ENCODE measurements at regions not wholly inside any gene's neighbourhood (a gene's known extent, or its start where the extent isn't known, plus 50 kb on each side); places are given as distances from the start of the nearest gene placed in this dataset.

GRCh38 chr11:8838248-8838647 is 72.7 kb upstream of the AKIP1 start:
- no peak overlapping the region for H2AFZ ChIP-seq (ENCODE audit: low read depth, low read length)
- TF ChIP-seq POLR2H (tag; IDR thresholded peaks at IDR 0.05; ENCODE audit: low read depth) (no peak), MTF1 (CRISPR knock-in tag; IDR thresholded peaks at IDR 0.05; ENCODE audit: borderline replicate concordance) (no peak), ZFX (CRISPR knock-in tag; IDR thresholded peaks at IDR 0.05) (no peak), CEBPB (tag; IDR thresholded peaks at IDR 0.05) (peak; percentile 78), ZBTB33 (CRISPR knock-in tag; IDR thresholded peaks at IDR 0.05) (no peak), CEBPG (CRISPR knock-in tag; IDR thresholded peaks at IDR 0.05) (peak; percentile 15; the same call in 1 of the 2 replicates), CEBPG (tag; conservative IDR thresholded peaks at IDR 0.05 in 1 of 2, IDR thresholded peaks at IDR 0.05 in 1 of 2) (peak; percentile 72 to 80), ETV6 (IDR thresholded peaks at IDR 0.05; ENCODE audit: borderline replicate concordance in 1 of 2, low read depth in 2 of 2, low read length in 1 of 2) (no peak), ETV6 (CRISPR knock-in tag; IDR thresholded peaks at IDR 0.05; ENCODE audit: borderline replicate concordance) (no peak), BRF2 (IDR thresholded peaks at IDR 0.05; ENCODE audit: borderline replicate concordance, insufficient read depth, insufficient read length) (no peak)
- H3K9me3 ChIP-seq (replicated peaks; ENCODE audit: control insufficient read depth, insufficient read depth, low read depth, low read length) = no peaks in the 10 kb centered on the region
- in situ Hi-C loops (cut with MboI) (no loop called here), intact Hi-C loops (cut with micrococcal nuclease) (no loop called here)
- H3K9me1 ChIP-seq (ENCODE audit: control insufficient read depth, insufficient read depth, low read length) = no peaks in the 10 kb centered on the region
- DNase-seq (ENCODE audit: extremely low read depth in 1 of 4, low spot score in 3 of 4) (no peak), FAIRE-seq (no peak), ATAC-seq (no peak)
- no peaks in the 10 kb centered on the region for H3K36me3 ChIP-seq (ENCODE audit: control insufficient read depth, insufficient read depth, low read length)
- H4K20me1 ChIP-seq (replicated peaks; ENCODE audit: control insufficient read depth, insufficient read depth, low read length) = no peaks in the 10 kb centered on the region
- H3K4me2 ChIP-seq (ENCODE audit: insufficient read depth, low read length) = no peak overlapping the region
- H3K4me3 ChIP-seq = no peak overlapping the region
- H3K79me2 ChIP-seq (ENCODE audit: control insufficient read depth, insufficient read depth, low read length) = no peaks in the 10 kb centered on the region
- ChIA-PET CTCF (ENCODE audit: low intra/inter-chr PET ratio) (no interaction called here), POLR2A (no interaction called here)
- H3K27ac ChIP-seq (ENCODE audit: extremely low read depth, low read depth, low read length) = no peak overlapping the region
- whole genome bisulfite sequencing (ENCODE audit: insufficient coverage, low coverage, missing lambda C conversion rate) = 9% methylated on average over 7 of the region's 7 CpGs
- H3K27me3 ChIP-seq (ENCODE audit: control insufficient read depth in 2 of 2, insufficient read depth in 2 of 2, low read length in 2 of 2) = peaks cover 29 to 53% of the 10 kb centered on the region in 2 experiments
- H3K4me1 ChIP-seq (replicated peaks in 1 of 2; ENCODE audit: control insufficient read depth in 2 of 2, insufficient read depth in 2 of 2, low read length in 2 of 2) = no peaks in the 10 kb centered on the region
- no TSS peak for BruUV-seq (replicated peaks)
- H3K9ac ChIP-seq (ENCODE audit: insufficient read depth in 1 of 2, low read depth in 2 of 2, low read length in 2 of 2) = no peak overlapping the region

Data from K562 (cell line).